ENCODE measurements at regions not wholly inside any gene's neighbourhood (a gene's known extent, or its start where the extent isn't known, plus 50 kb on each side); places are given as distances from the start of the nearest gene placed in this dataset.
"Not testable (repeated sequence)": the region's sequence is repeated elsewhere in the genome, so short reads cannot be mapped to it uniquely, and the experiment has no call there.

- DNase-seq (ENCODE audit: low spot score), result no peak
Observed at GRCh38 chr5:173423452-173424117, 95.4 kb upstream of the STC2 start.

- DNase-seq (ENCODE audit: low spot score), result no peak
Observed at GRCh38 chr5:173420108-173420507, 91.9 kb upstream of the STC2 start.

- DNase-seq (ENCODE audit: low spot score), result no peak
Observed at GRCh38 chr5:173413471-173413982, 85.3 kb upstream of the STC2 start.

GRCh38 chr5:173412566-173412965, 84.4 kb upstream of the STC2 start:
- DNase-seq (ENCODE audit: low spot score), result no peak

- no peak for DNase-seq (ENCODE audit: low spot score)
Observed at GRCh38 chr5:173411791-173412555, 83.8 kb upstream of the STC2 start.

- no peak for DNase-seq (ENCODE audit: low spot score)
Observed at GRCh38 chr5:173410459-173411233, 82.4 kb upstream of the STC2 start.

GRCh38 chr5:173408946-173409345, 80.7 kb upstream of the STC2 start:
- no peak for DNase-seq (ENCODE audit: low spot score)

- DNase-seq (ENCODE audit: low spot score), result no peak
Observed at GRCh38 chr5:173399851-173400250, 71.6 kb upstream of the STC2 start.

GRCh38 chr5:173397516-173397915, 69.3 kb upstream of the STC2 start:
- DNase-seq (ENCODE audit: low spot score), result no peak

GRCh38 chr5:173396311-173396993, 68.2 kb upstream of the STC2 start:
- DNase-seq (ENCODE audit: low spot score), result no peak

- DNase-seq (ENCODE audit: low spot score), result no peak
Observed at GRCh38 chr5:173395933-173396308, 67.7 kb upstream of the STC2 start.

GRCh38 chr5:173395257-173395932, 67.2 kb upstream of the STC2 start:
- DNase-seq (ENCODE audit: low spot score), result no peak

GRCh38 chr5:173394701-173395100, 66.5 kb upstream of the STC2 start:
- DNase-seq (ENCODE audit: low spot score), result no peak

GRCh38 chr5:173392172-173392571, 64.0 kb upstream of the STC2 start:
- no peak for DNase-seq (ENCODE audit: low spot score)

- DNase-seq (ENCODE audit: low spot score), result no peak
Observed at GRCh38 chr5:173391031-173391430, 62.8 kb upstream of the STC2 start.

- not testable (repeated sequence) for DNase-seq (ENCODE audit: low spot score)
Observed at GRCh38 chr5:173387293-173387692, 59.1 kb upstream of the STC2 start.

- no peak for DNase-seq (ENCODE audit: low spot score)
Observed at GRCh38 chr5:173385832-173386360, 57.7 kb upstream of the STC2 start.

- DNase-seq (ENCODE audit: low spot score), result no peak
Observed at GRCh38 chr5:173383711-173384110, 55.5 kb upstream of the STC2 start.

- DNase-seq (ENCODE audit: low spot score), result no peak
Observed at GRCh38 chr5:173378727-173379126, 50.5 kb upstream of the STC2 start.
